ENCODE measurements at regions not wholly inside any gene's neighbourhood (a gene's known extent, or its start where the extent isn't known, plus 50 kb on each side); places are given as distances from the start of the nearest gene placed in this dataset.

GRCh38 chr11:70527429-70528045, 129.2 kb downstream of the CTTN start:
- Histone ChIP-seq H3K79me2 (ENCODE audit: insufficient read depth, low read length) (no peaks in the 10 kb centered on the region), H3K27me3 (ENCODE audit: insufficient read depth, low read length, poor library complexity) (peaks cover 2% of the 10 kb centered on the region)
- TF ChIP-seq CTCF (IDR thresholded peaks at IDR 0.05; ENCODE audit: borderline replicate concordance, extremely low read depth, low read length, poor library complexity, severe bottlenecking): no peak
- TF ChIP-seq EZH2 (IDR thresholded peaks at IDR 0.05; ENCODE audit: borderline replicate concordance, low read depth, low read length, severe bottlenecking): no peak

GRCh38 chr11:70528046-70528793, 129.9 kb downstream of the CTTN start:
- Histone ChIP-seq H3K4me1 (ENCODE audit: insufficient read depth, low read length) (no peaks in the 10 kb centered on the region), H4K20me1 (ENCODE audit: insufficient read depth, low read length) (0 out of 2 replicates have a peak, but pooled peaks cover 2% of the 10 kb centered on the region), H3K27ac (ENCODE audit: low read length) (no peak overlapping the region), H3K4me2 (ENCODE audit: insufficient read depth, low read length) (no peak overlapping the region), H3K27me3 (ENCODE audit: insufficient read depth, low read length, poor library complexity) (no peaks in the 10 kb centered on the region), H3K36me3 (ENCODE audit: insufficient read depth, low read length) (no peaks in the 10 kb centered on the region), H3K4me3 (ENCODE audit: low read depth in 1 of 2, low read length in 2 of 2) (no peak overlapping the region), H3K9ac (ENCODE audit: low read depth, low read length) (no peak overlapping the region), H2AFZ (ENCODE audit: low read depth, low read length) (no peak overlapping the region), H3K9me3 (ENCODE audit: insufficient read depth, low read length, severe bottlenecking) (no peaks in the 10 kb centered on the region), H3K79me2 (ENCODE audit: insufficient read depth, low read length) (no peaks in the 10 kb centered on the region)
- no peak for TF ChIP-seq CTCF (IDR thresholded peaks at IDR 0.05; ENCODE audit: borderline replicate concordance, extremely low read depth, low read length, poor library complexity, severe bottlenecking)
- ATAC-seq (ENCODE audit: insufficient read depth, low read depth): no peak
- DNase-seq: no peak

More at GRCh38 chr11:70527429-70528045, 129.2 kb downstream of the CTTN start:
- H3K4me1 ChIP-seq (ENCODE audit: insufficient read depth, low read length): no peaks in the 10 kb centered on the region
- no peaks in the 10 kb centered on the region for H3K9me3 ChIP-seq (ENCODE audit: insufficient read depth, low read length, severe bottlenecking)
- no peak for ATAC-seq (ENCODE audit: insufficient read depth, low read depth)
- no peak for DNase-seq
- no peak overlapping the region for H2AFZ ChIP-seq (ENCODE audit: low read depth, low read length)
- no peak overlapping the region for H3K4me3 ChIP-seq (ENCODE audit: low read depth in 1 of 2, low read length in 2 of 2)
- 0 out of 2 replicates have a peak, but pooled peaks cover 2% of the 10 kb centered on the region for H4K20me1 ChIP-seq (ENCODE audit: insufficient read depth, low read length)
- H3K27ac ChIP-seq (ENCODE audit: low read length): no peak overlapping the region
- H3K4me2 ChIP-seq (ENCODE audit: insufficient read depth, low read length): no peak overlapping the region
- no peaks in the 10 kb centered on the region for H3K36me3 ChIP-seq (ENCODE audit: insufficient read depth, low read length)
- H3K9ac ChIP-seq (ENCODE audit: low read depth, low read length): no peak overlapping the region

GRCh38 chr11:70528794-70529580, 130.7 kb downstream of the CTTN start:
- TF ChIP-seq EZH2 (IDR thresholded peaks at IDR 0.05; ENCODE audit: borderline replicate concordance, low read depth, low read length, severe bottlenecking) (no peak), CTCF (IDR thresholded peaks at IDR 0.05; ENCODE audit: borderline replicate concordance, extremely low read depth, low read length, poor library complexity, severe bottlenecking) (no peak)
- H3K9me3 ChIP-seq (ENCODE audit: insufficient read depth, low read length, severe bottlenecking): no peaks in the 10 kb centered on the region
- DNase-seq: no peak

More at GRCh38 chr11:70528794-70529580, 130.7 kb downstream of the CTTN start:
- Histone ChIP-seq H4K20me1 (ENCODE audit: insufficient read depth, low read length) (0 out of 2 replicates have a peak, but pooled peaks cover 2% of the 10 kb centered on the region), H3K27ac (ENCODE audit: low read length) (no peak overlapping the region), H3K4me1 (ENCODE audit: insufficient read depth, low read length) (no peaks in the 10 kb centered on the region), H3K27me3 (ENCODE audit: insufficient read depth, low read length, poor library complexity) (no peaks in the 10 kb centered on the region), H3K4me3 (ENCODE audit: low read depth in 1 of 2, low read length in 2 of 2) (no peak overlapping the region), H2AFZ (ENCODE audit: low read depth, low read length) (no peak overlapping the region), H3K9ac (ENCODE audit: low read depth, low read length) (no peak overlapping the region), H3K79me2 (ENCODE audit: insufficient read depth, low read length) (no peaks in the 10 kb centered on the region), H3K4me2 (ENCODE audit: insufficient read depth, low read length) (no peak overlapping the region), H3K36me3 (ENCODE audit: insufficient read depth, low read length) (no peaks in the 10 kb centered on the region)
- ATAC-seq (ENCODE audit: insufficient read depth, low read depth): no peak
